Mesothelial cell of epicardium (in vitro differentiated cells): ENCODE measurements at regions not wholly inside any gene's neighbourhood (a gene's known extent, or its start where the extent isn't known, plus 50 kb on each side); places are given as distances from the start of the nearest gene placed in this dataset.
A peak's percentile ranks its signal among the peaks of the same experiment; 100 is the strongest.

Experiments used
- DNase-seq, 2 experiments: peaks; one replicate each; pipeline ENCODE4 v3.0.0; 2021; ENCODE audit warnings: low spot score in 2 of 2; ENCODE audit not compliant: unreplicated experiment in 2 of 2
- H3K27ac Mint-ChIP-seq: 2 replicates; pipeline ENCODE4 v1.8.0; 2021; ENCODE audit warnings: mixed read lengths
- H3K27me3 Mint-ChIP-seq: 2 replicates; pipeline ENCODE4 v1.8.0; 2021; ENCODE audit warnings: low read depth, mixed read lengths
- H3K36me3 Mint-ChIP-seq: 2 replicates; pipeline ENCODE4 v1.8.0; 2021; ENCODE audit warnings: mixed read lengths
- H3K4me1 Mint-ChIP-seq: 2 replicates; pipeline ENCODE4 v1.8.0; 2021; ENCODE audit warnings: mixed read lengths
- H3K4me3 Mint-ChIP-seq: 2 replicates; pipeline ENCODE4 v1.8.0; 2021; ENCODE audit warnings: mild to moderate bottlenecking, moderate library complexity, mixed read lengths
- H3K9me3 Mint-ChIP-seq: 2 replicates; pipeline ENCODE4 v1.8.0; 2021; ENCODE audit warnings: mixed read lengths
- TF ChIP-seq, protein P1 (sequence below): fragments of 200-600 bp; sonication (generic); IDR thresholded peaks from one replicate; pipeline ENCODE4 v1.5.0; 2021; ENCODE audit warnings: antibody characterized with exemption; ENCODE audit not compliant: unreplicated experiment

DNA sequence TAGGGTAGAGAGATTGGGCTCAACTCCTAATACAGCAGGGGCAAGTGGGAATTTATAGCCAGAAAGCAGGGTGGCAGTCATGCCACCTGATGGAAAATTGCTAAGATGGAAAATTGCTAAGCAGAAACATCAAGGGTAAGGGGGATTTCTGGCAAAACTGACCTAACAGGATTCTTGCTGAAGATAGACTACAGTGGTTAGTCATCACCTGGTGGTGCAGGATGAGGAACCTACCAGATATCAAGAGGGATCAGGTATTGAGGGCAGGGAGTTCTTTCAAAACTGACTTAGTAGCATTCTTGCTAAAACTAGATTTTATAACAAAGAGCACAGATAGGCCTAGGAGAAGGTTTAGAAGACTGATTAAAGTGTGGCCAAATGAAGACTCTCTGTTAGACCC, 292.9 kb downstream of the PLPP3 start:
- TF ChIP-seq, protein P1, sequence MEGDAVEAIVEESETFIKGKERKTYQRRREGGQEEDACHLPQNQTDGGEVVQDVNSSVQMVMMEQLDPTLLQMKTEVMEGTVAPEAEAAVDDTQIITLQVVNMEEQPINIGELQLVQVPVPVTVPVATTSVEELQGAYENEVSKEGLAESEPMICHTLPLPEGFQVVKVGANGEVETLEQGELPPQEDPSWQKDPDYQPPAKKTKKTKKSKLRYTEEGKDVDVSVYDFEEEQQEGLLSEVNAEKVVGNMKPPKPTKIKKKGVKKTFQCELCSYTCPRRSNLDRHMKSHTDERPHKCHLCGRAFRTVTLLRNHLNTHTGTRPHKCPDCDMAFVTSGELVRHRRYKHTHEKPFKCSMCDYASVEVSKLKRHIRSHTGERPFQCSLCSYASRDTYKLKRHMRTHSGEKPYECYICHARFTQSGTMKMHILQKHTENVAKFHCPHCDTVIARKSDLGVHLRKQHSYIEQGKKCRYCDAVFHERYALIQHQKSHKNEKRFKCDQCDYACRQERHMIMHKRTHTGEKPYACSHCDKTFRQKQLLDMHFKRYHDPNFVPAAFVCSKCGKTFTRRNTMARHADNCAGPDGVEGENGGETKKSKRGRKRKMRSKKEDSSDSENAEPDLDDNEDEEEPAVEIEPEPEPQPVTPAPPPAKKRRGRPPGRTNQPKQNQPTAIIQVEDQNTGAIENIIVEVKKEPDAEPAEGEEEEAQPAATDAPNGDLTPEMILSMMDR = no peak
- H3K27me3 Mint-ChIP-seq = no peaks in the 10 kb centered on the region
- H3K4me1 Mint-ChIP-seq = peaks cover 15% of the 10 kb centered on the region
- no peak overlapping the region for H3K4me3 Mint-ChIP-seq
- H3K27ac Mint-ChIP-seq = no peak overlapping the region
- DNase-seq = no peak
- no peaks in the 10 kb centered on the region for H3K36me3 Mint-ChIP-seq
- H3K9me3 Mint-ChIP-seq = no peaks in the 10 kb centered on the region

DNA sequence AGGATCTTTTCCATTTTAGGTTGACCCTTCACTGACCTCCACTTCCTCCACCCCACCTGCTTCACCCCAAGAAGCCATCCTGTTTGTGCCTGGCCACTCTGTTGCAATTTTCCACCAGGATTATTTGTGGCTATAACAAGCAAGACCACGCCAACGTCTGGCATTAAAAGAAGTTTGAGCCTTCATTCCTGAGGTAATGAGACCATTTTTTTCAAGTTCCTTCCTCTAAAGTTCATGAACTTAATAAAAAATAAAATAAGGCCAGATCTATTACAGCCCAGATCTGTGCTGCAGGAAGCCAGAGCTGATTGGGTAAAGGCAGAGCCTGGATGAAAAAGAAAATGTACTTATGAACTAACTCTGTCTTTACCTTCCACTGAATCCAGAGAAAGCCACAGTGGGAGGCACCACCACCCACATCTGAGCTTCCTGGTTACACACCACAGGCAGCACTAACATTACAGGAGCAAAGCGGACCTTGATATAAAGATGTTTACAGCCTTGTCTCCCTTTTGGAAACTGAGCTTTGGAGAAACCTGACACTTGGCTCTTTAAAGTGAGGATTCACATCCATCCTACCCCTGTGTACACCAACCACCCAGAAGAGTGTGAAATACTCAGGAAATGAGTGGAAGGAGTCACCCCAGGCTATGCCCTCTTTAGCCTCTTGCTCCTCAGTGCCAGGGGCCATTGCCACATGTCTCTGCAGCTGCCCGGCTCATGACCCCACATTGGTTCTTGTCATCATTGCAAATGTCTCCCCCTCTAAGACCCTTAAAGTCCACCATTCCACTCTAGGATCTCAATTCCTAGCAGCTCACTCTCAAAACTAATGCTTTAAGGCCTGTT, 293.6 kb downstream of the PLPP3 start:
- Mint-ChIP-seq H3K27me3 (no peaks in the 10 kb centered on the region), H3K4me1 (peaks cover 15% of the 10 kb centered on the region), H3K27ac (no peak overlapping the region), H3K9me3 (no peaks in the 10 kb centered on the region), H3K4me3 (no peak overlapping the region), H3K36me3 (no peaks in the 10 kb centered on the region)
- DNase-seq = no peak
- TF ChIP-seq, protein P1 = no peak

DNA sequence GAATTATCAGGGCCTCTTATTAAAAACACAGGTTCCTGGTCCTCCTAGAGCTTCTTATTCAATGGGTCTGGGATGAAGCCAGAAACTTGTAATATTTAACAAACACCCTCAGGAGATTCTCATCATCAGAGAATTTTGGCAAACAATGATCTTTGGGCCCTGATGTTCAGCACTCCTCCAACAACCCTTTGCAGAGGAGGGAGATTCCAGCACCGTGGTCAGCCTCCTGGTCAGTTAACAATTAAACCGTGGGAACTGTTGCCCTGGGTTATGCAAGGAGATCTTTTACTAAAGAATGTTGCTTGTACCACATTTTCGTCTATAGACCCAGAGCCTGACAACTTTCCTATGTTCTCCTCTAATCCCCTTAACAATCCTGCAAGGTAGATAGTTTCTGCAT, 294.4 kb downstream of the PLPP3 start:
- TF ChIP-seq, protein P1 = no peak
- no peak for DNase-seq
- Mint-ChIP-seq H3K4me3 (no peak overlapping the region), H3K27me3 (no peaks in the 10 kb centered on the region), H3K27ac (peak overlapping the region; percentile 54), H3K4me1 (peaks cover 15% of the 10 kb centered on the region), H3K36me3 (no peaks in the 10 kb centered on the region), H3K9me3 (no peaks in the 10 kb centered on the region)

DNA sequence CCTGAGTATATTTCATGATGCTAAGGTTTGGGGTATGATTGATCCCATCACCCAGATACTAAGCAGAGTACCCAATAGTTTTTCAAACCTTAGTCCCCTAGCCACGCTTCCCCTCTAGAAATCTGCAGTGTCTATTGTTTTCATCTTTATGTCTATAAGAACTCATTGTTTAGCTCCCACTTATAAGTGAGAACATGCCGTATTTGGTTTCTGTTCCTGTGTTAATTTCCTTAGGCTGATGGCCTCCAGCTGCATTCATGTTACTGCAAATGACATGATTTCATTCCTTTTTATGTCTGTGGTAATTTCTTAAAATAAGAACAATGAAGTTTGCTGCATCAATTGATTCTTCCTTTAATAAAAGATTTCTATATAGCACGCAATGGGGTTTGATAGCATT, 301.3 kb downstream of the PLPP3 start:
- Mint-ChIP-seq H3K27ac (no peak overlapping the region), H3K4me1 (no peaks in the 10 kb centered on the region), H3K27me3 (no peaks in the 10 kb centered on the region)

DNA sequence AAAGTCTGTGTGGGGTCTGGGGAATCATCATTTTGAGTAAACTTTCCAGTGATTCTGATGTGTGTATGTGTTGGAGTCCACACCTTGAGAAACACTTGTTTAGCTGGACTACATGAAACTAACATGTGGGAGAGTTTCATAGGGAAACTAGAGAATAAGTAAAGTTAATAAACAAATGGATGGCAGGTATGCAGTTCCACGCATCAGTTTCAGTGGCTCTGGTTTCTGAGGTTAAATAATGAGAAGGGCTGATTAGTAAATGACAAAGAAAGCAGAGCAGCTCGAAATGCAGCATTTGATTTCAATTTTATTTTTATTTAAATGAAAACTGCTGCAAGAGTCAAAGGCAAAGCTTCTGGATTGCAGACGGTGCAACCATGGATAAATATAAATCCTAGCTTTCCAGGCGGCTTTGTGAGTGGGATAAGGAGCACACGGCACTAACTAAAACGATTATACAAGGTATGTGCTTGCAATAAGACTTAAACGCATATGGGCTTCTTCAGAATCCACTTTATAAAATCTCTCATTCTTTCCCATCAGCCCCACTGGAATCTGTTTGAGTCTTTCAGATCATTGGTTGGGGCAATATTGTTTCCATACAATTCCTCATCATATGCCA, 310.7 kb downstream of the PLPP3 start:
- no peaks in the 10 kb centered on the region for H3K27me3 Mint-ChIP-seq
- H3K9me3 Mint-ChIP-seq = peaks cover 7% of the 10 kb centered on the region
- TF ChIP-seq, protein P1 = no peak
- no peak overlapping the region for H3K27ac Mint-ChIP-seq
- DNase-seq = no peak
- no peak overlapping the region for H3K4me3 Mint-ChIP-seq
- no peaks in the 10 kb centered on the region for H3K36me3 Mint-ChIP-seq
- peaks cover 2% of the 10 kb centered on the region for H3K4me1 Mint-ChIP-seq

More for the DNA sequence above, 301.3 kb downstream of the PLPP3 start:
- Mint-ChIP-seq H3K36me3 (no peaks in the 10 kb centered on the region), H3K9me3 (peaks cover 14% of the 10 kb centered on the region), H3K4me3 (no peak overlapping the region)
- TF ChIP-seq, protein P1 = no peak
- no peak for DNase-seq
